B cell (primary cell): ENCODE measurements at regions not wholly inside any gene's neighbourhood (a gene's known extent, or its start where the extent isn't known, plus 50 kb on each side); places are given as distances from the start of the nearest gene placed in this dataset.

ENCODE experiments used
- CTCF ChIP-seq: fragments of 200-600 bp; IDR thresholded peaks from one replicate; pipeline ENCODE4 v1.8.0; 2022; ENCODE audit warnings: antibody characterized with exemption, mild to moderate bottlenecking
- EZH2 ChIP-seq: IDR thresholded peaks from 2 replicates; pipeline ENCODE4 v1.6.1; 2012; ENCODE audit warnings: borderline replicate concordance, low read depth, mild to moderate bottlenecking, moderate library complexity, low read length; ENCODE audit not compliant: insufficient read depth, poor library complexity, severe bottlenecking

DNA sequence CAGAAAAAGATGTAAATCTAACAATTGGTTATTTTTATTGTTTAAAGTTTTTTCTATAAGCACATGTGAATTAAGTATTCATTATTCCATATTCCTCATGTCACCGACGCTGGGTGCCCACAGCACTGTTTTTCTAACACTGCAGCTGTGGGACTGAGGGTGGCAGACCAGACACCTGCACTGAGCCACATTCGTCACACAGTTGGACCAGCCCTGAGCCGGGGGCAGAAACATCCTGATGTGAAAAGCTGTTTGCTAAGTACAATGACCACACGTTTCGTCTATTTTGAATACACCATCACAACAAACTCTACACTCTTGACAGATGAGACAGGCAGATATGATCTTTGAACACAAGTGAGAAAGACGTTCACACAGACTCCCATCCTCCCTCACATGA lies 749.5 kb downstream of the KCNJ18 start:
- TF ChIP-seq CTCF (no peak), EZH2 (no peak)
